ENCODE measurements at regions not wholly inside any gene's neighbourhood (a gene's known extent, or its start where the extent isn't known, plus 50 kb on each side); places are given as distances from the start of the nearest gene placed in this dataset.

DNA sequence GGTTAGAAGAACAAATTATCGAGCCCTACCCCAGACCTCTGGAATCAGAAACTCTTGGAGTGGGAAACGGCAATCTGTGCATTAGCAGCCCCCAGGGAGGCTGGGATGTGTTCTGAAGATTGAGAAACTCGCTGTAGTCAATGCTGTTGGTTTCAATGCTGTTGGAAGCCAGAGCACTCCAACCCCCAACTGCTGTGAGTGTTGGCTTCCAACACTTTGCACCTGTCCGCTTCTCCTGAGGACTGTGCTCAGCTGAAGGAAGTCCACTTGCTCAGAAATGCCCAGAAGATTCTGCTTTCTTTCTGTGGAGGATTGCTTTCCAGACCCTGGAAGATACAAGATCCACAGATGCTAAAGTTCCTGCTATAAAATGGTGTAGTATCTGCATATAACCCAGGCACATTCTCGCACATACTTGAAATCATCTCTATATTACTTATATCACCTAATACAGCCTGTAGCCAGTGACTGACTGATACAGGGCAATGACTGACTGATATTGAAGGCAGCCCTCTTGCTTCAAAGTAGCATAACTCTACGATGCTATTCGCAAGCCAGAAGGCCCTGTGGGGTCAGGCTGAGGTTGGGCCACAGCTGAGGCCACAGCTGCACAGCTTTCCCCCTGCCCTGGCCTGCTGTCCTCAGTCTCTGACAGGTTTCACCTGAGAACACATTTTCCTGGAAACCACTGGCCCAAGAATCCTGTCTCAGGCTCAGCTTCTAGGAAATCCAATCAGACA, 757.7 kb upstream of the ID2 start:
- no peak overlapping the region for H3K4me2 ChIP-seq
- no peaks in the 10 kb centered on the region for H3K79me2 ChIP-seq (ENCODE audit: insufficient read depth, low read depth)
- no peak overlapping the region for H3K9ac ChIP-seq
- TF ChIP-seq, protein P1, sequence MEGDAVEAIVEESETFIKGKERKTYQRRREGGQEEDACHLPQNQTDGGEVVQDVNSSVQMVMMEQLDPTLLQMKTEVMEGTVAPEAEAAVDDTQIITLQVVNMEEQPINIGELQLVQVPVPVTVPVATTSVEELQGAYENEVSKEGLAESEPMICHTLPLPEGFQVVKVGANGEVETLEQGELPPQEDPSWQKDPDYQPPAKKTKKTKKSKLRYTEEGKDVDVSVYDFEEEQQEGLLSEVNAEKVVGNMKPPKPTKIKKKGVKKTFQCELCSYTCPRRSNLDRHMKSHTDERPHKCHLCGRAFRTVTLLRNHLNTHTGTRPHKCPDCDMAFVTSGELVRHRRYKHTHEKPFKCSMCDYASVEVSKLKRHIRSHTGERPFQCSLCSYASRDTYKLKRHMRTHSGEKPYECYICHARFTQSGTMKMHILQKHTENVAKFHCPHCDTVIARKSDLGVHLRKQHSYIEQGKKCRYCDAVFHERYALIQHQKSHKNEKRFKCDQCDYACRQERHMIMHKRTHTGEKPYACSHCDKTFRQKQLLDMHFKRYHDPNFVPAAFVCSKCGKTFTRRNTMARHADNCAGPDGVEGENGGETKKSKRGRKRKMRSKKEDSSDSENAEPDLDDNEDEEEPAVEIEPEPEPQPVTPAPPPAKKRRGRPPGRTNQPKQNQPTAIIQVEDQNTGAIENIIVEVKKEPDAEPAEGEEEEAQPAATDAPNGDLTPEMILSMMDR (conservative IDR thresholded peaks at IDR 0.05; ENCODE audit: low read depth, low read length): no peak
- H4K20me1 ChIP-seq (ENCODE audit: insufficient read depth): no peaks in the 10 kb centered on the region
- H3K27me3 ChIP-seq (ENCODE audit: insufficient read depth, low read depth): no peaks in the 10 kb centered on the region
- no peak overlapping the region for H3K27ac ChIP-seq
- no peak overlapping the region for H3K4me3 ChIP-seq (IDR thresholded peaks at IDR 0.05; ENCODE audit: insufficient read depth, low read depth, low read length)
- H3K4me1 ChIP-seq (ENCODE audit: low read depth, poor library complexity, severe bottlenecking): no peaks in the 10 kb centered on the region
- no peak overlapping the region for H2AFZ ChIP-seq (ENCODE audit: low read depth)
- no peaks in the 10 kb centered on the region for H3K36me3 ChIP-seq (ENCODE audit: insufficient read depth)

DNA sequence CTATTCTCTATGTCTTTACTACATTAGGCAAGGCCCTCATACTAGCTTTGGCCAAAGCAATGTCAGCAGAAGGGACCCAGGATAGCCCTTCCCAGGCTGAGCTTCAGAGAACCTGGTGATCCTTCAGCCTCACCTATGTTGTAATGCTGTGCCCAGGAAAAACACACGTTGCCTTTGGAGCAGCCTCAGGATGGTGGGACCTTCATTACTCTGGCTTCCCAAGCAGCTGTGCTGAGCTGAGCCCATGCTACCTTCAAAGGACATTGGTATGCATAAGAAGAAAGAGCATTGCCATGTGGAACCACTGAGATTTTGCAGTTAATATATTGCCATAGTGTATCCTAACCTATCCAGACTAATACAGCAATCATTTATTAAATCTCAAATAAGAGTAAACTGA, 756.4 kb upstream of the ID2 start:
- H3K27me3 ChIP-seq (ENCODE audit: insufficient read depth, low read depth): no peaks in the 10 kb centered on the region
- H3K4me3 ChIP-seq (IDR thresholded peaks at IDR 0.05; ENCODE audit: insufficient read depth, low read depth, low read length): no peak overlapping the region
- no peaks in the 10 kb centered on the region for H4K20me1 ChIP-seq (ENCODE audit: insufficient read depth)
- TF ChIP-seq, protein P1 (conservative IDR thresholded peaks at IDR 0.05; ENCODE audit: low read depth, low read length): no peak
- H3K36me3 ChIP-seq (ENCODE audit: insufficient read depth): no peaks in the 10 kb centered on the region
- no peak overlapping the region for H3K27ac ChIP-seq
- H2AFZ ChIP-seq (ENCODE audit: low read depth): no peak overlapping the region
- H3K79me2 ChIP-seq (ENCODE audit: insufficient read depth, low read depth): no peaks in the 10 kb centered on the region
- H3K9ac ChIP-seq: no peak overlapping the region
- no peaks in the 10 kb centered on the region for H3K4me1 ChIP-seq (ENCODE audit: low read depth, poor library complexity, severe bottlenecking)
- H3K4me2 ChIP-seq: no peak overlapping the region

DNA sequence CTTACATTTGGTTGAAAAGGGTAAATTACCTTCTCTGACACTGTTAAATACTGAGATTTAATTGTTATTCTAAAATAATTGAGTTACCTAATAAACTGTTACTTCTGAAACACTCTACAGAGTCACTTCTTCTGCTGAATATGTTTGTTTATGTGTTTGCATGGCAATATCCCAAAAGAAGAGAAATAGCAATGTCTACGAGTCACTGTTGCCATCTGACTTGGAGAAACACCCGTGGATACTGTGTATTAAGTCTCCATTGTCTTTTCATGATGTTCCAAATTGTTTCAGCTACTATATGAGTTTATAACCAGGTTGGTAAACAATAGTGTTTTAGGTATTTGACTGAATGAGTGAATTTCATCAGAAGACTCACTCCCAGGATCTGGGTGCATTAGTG, 754.2 kb upstream of the ID2 start:
- no peaks in the 10 kb centered on the region for H3K27me3 ChIP-seq (ENCODE audit: insufficient read depth, low read depth)
- H2AFZ ChIP-seq (ENCODE audit: low read depth): no peak overlapping the region
- no peak overlapping the region for H3K27ac ChIP-seq
- TF ChIP-seq, protein P1 (conservative IDR thresholded peaks at IDR 0.05; ENCODE audit: low read depth, low read length): no peak
- no peaks in the 10 kb centered on the region for H3K4me1 ChIP-seq (ENCODE audit: low read depth, poor library complexity, severe bottlenecking)
- no peak overlapping the region for H3K4me3 ChIP-seq (IDR thresholded peaks at IDR 0.05; ENCODE audit: insufficient read depth, low read depth, low read length)
- no peaks in the 10 kb centered on the region for H3K36me3 ChIP-seq (ENCODE audit: insufficient read depth)
- H3K79me2 ChIP-seq (ENCODE audit: insufficient read depth, low read depth): no peaks in the 10 kb centered on the region
- H4K20me1 ChIP-seq (ENCODE audit: insufficient read depth): no peaks in the 10 kb centered on the region
- no peak overlapping the region for H3K9ac ChIP-seq
- H3K4me2 ChIP-seq: no peak overlapping the region

DNA sequence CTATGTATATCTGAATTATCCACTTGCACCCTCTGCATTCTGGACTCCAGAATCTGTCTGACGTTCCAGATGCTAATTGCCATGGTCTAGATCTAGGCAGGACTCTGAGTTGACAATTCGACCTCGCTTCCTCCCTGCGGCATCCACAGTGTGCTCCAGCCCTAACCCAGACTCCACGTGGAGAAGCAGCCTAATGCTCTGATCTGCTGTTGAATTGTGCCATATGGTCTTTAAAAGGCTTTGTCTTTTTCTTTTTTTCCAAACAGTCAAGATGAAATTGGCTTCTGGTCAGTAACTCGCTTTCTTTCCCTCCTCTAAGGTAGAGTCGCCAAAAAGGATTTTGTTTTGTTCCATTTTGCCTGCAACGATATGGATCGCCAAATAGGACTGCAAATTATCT, 752.6 kb upstream of the ID2 start:
- Histone ChIP-seq H3K36me3 (ENCODE audit: insufficient read depth) (no peaks in the 10 kb centered on the region), H2AFZ (ENCODE audit: low read depth) (no peak overlapping the region), H3K4me3 (IDR thresholded peaks at IDR 0.05; ENCODE audit: insufficient read depth, low read depth, low read length) (no peak overlapping the region), H3K79me2 (ENCODE audit: insufficient read depth, low read depth) (no peaks in the 10 kb centered on the region), H3K4me2 (no peak overlapping the region), H4K20me1 (ENCODE audit: insufficient read depth) (no peaks in the 10 kb centered on the region), H3K9ac (no peak overlapping the region), H3K4me1 (ENCODE audit: low read depth, poor library complexity, severe bottlenecking) (no peaks in the 10 kb centered on the region), H3K27me3 (ENCODE audit: insufficient read depth, low read depth) (no peaks in the 10 kb centered on the region), H3K27ac (no peak overlapping the region)
- TF ChIP-seq, protein P1 (conservative IDR thresholded peaks at IDR 0.05; ENCODE audit: low read depth, low read length): no peak

All from KMS-11 (cell line).